Stimulated activated CD8-positive, alpha-beta memory T cell treated with anti-CD3 and anti-CD28 coated beads, Interleukin-2, amount 100 ng/mL, for 48 hours (primary cell): ENCODE measurements at regions not wholly inside any gene's neighbourhood (a gene's known extent, or its start where the extent isn't known, plus 50 kb on each side); places are given as distances from the start of the nearest gene placed in this dataset.
"Not testable (repeated sequence)": the region's sequence is repeated elsewhere in the genome, so short reads cannot be mapped to it uniquely, and the experiment has no call there.

ENCODE experiments used
- DNase-seq, 2 donors: peaks; one replicate each; pipeline ENCODE4 v3.0.0-alpha.2; 2020; ENCODE audit warnings: low read depth in 2 of 2

- DNase-seq: no peak
These were observed 282.9 kb upstream of the ATXN7L3B start for GRCh38 chr12:74254784-74255183.

- no peak for DNase-seq
These were observed 278.4 kb upstream of the ATXN7L3B start for GRCh38 chr12:74259199-74259598.

GRCh38 chr12:74264692-74265091, 272.9 kb upstream of the ATXN7L3B start:
- no peak for DNase-seq

- not testable (repeated sequence) for DNase-seq
These were observed 268.3 kb upstream of the ATXN7L3B start for GRCh38 chr12:74269355-74269754.

GRCh38 chr12:74280156-74280655, 257.4 kb upstream of the ATXN7L3B start:
- no peak for DNase-seq

- DNase-seq: not testable (repeated sequence)
These were observed 256.0 kb upstream of the ATXN7L3B start for GRCh38 chr12:74281401-74282180.

GRCh38 chr12:74283646-74284045, 254.0 kb upstream of the ATXN7L3B start:
- DNase-seq: no peak

- no peak for DNase-seq
These were observed 251.9 kb upstream of the ATXN7L3B start for GRCh38 chr12:74285773-74286172.

GRCh38 chr12:74286254-74286653, 251.4 kb upstream of the ATXN7L3B start:
- DNase-seq: no peak

GRCh38 chr12:74292351-74293194, 245.1 kb upstream of the ATXN7L3B start:
- DNase-seq: no peak

- no peak for DNase-seq
These were observed 243.9 kb upstream of the ATXN7L3B start for GRCh38 chr12:74293689-74294131.

GRCh38 chr12:74317078-74317601, 220.5 kb upstream of the ATXN7L3B start:
- DNase-seq: no peak

- no peak for DNase-seq
These were observed 219.9 kb upstream of the ATXN7L3B start for GRCh38 chr12:74317741-74318140.

GRCh38 chr12:74319886-74320285, 217.7 kb upstream of the ATXN7L3B start:
- no peak for DNase-seq

GRCh38 chr12:74321381-74321780, 216.3 kb upstream of the ATXN7L3B start:
- DNase-seq: no peak

GRCh38 chr12:74322792-74323191, 214.8 kb upstream of the ATXN7L3B start:
- no peak for DNase-seq

- no peak for DNase-seq
These were observed 209.0 kb upstream of the ATXN7L3B start for GRCh38 chr12:74328623-74329022.

GRCh38 chr12:74334780-74335179, 202.9 kb upstream of the ATXN7L3B start:
- no peak for DNase-seq

- no peak for DNase-seq
These were observed 199.7 kb upstream of the ATXN7L3B start for GRCh38 chr12:74337951-74338350.

GRCh38 chr12:74339211-74339610, 198.4 kb upstream of the ATXN7L3B start:
- DNase-seq: no peak

GRCh38 chr12:74349925-74350324, 187.7 kb upstream of the ATXN7L3B start:
- no peak for DNase-seq

- DNase-seq: no peak
These were observed 172.3 kb upstream of the ATXN7L3B start for GRCh38 chr12:74365178-74365964.
